B cell (primary cell): ENCODE measurements at regions not wholly inside any gene's neighbourhood (a gene's known extent, or its start where the extent isn't known, plus 50 kb on each side); places are given as distances from the start of the nearest gene placed in this dataset.

Experiments
- ATAC-seq: fragments of 200-7000 bp; cut with Tn5 transposase; one replicate; pipeline ENCODE4 v1.10.0; 2021; ENCODE audit warnings: low read depth, mild to moderate bottlenecking, moderate number of reproducible peaks, moderate library complexity
- CTCF ChIA-PET: fragments of 350-600 bp; sonication (Branson Sonifier 250); formaldehyde crosslinking; loops from one replicate; lab custom pipeline; 2021; ENCODE audit warnings: antibody characterized with exemption, inconsistent platforms; lab: Charles Lee
- POLR2A ChIA-PET: fragments of 350-600 bp; sonication (Branson Sonifier 250); formaldehyde crosslinking; loops from one replicate; lab custom pipeline; 2021; ENCODE audit warnings: antibody characterized with exemption; lab: Charles Lee
- DNase-seq: peaks from one replicate; pipeline ENCODE4 v3.0.0; 2013
- H2AFZ ChIP-seq: 2 replicates; pipeline ENCODE4 v1.6.1; 2012; ENCODE audit warnings: mild to moderate bottlenecking, low read depth, low read length; ENCODE audit not compliant: insufficient read depth, poor library complexity, severe bottlenecking
- H3K27ac ChIP-seq, 2 donors: 1 replicate in 1 of 2; 2 replicates in 1 of 2; pipeline ENCODE4 v1.5.1; 2012 to 2013; ENCODE audit warnings: low read length in 2 of 2, mild to moderate bottlenecking in 2 of 2, moderate library complexity in 1 of 2
- H3K27me3 ChIP-seq, 4 experiments: fragments of 200-600 bp in 1 of 4; sonication (generic) in 1 of 4; replicated peaks in 1 of 4; 1 replicate in 2 of 4; 2 replicates in 2 of 4; pipeline versions ENCODE4 v1.6.1 to v1.7.0; 2013 to 2016; ENCODE audit warnings: low read length in 3 of 4, mild to moderate bottlenecking in 2 of 4, mixed read lengths in 1 of 4, moderate library complexity in 1 of 4; ENCODE audit not compliant: insufficient read depth in 4 of 4, control insufficient read depth in 3 of 4; ENCODE audit errors: control extremely low read depth in 1 of 4
- H3K36me3 ChIP-seq, 2 experiments: replicated peaks in 1 of 2; 1 replicate in 1 of 2; 2 replicates in 1 of 2; pipeline versions ENCODE4 v1.6.1 to v1.7.1; 2013; ENCODE audit warnings: low read length in 1 of 2; ENCODE audit not compliant: insufficient read depth in 2 of 2, control insufficient read depth in 1 of 2; ENCODE audit errors: control extremely low read depth in 1 of 2, extremely low read depth in 1 of 2
- H3K4me1 ChIP-seq, 2 donors: fragments of 200-600 bp in 1 of 2; sonication (generic) in 1 of 2; 1 replicate in 1 of 2; 2 replicates in 1 of 2; pipeline versions ENCODE4 v1.5.1 to v1.6.1; 2013 to 2017; ENCODE audit warnings: low read length in 2 of 2; ENCODE audit not compliant: control insufficient read depth in 2 of 2, insufficient read depth in 2 of 2
- H3K4me2 ChIP-seq: replicated peaks from 2 replicates; pipeline ENCODE3; 2012; ENCODE audit warnings: mild to moderate bottlenecking, low read depth, low read length; ENCODE audit not compliant: poor library complexity, severe bottlenecking
- H3K4me3 ChIP-seq, 5 experiments: fragments of 200-600 bp in 1 of 5; sonication (generic) in 1 of 5; 1 replicate in 3 of 5; 2 replicates in 2 of 5; pipeline versions ENCODE4 v1.5.1 to v1.7.0; 2011 to 2016; ENCODE audit warnings: low read length in 4 of 5, mild to moderate bottlenecking in 4 of 5, low read depth in 2 of 5, control low read depth in 1 of 5, moderate library complexity in 1 of 5; ENCODE audit not compliant: insufficient read depth in 1 of 5; ENCODE audit errors: control extremely low read depth in 1 of 5, extremely low read depth in 1 of 5
- H3K79me2 ChIP-seq: fragments of 200-600 bp; sonication (generic); one replicate; pipeline ENCODE4 v1.6.0; 2016; ENCODE audit warnings: low read length; ENCODE audit not compliant: control insufficient read depth, insufficient read depth
- H3K9ac ChIP-seq: fragments of 200-600 bp; sonication (generic); 2 replicates; pipeline ENCODE4 v1.6.1; 2017; ENCODE audit warnings: mild to moderate bottlenecking, low read length, moderate library complexity
- H3K9me3 ChIP-seq, 3 donors: one replicate each; pipeline versions ENCODE4 v1.6.1 to v1.7.1; 2013; ENCODE audit warnings: low read length in 2 of 3; ENCODE audit not compliant: control insufficient read depth in 2 of 3, insufficient read depth in 1 of 3; ENCODE audit errors: control extremely low read depth in 1 of 3
- H4K20me1 ChIP-seq: 2 replicates; pipeline ENCODE4 v1.6.0; 2012; ENCODE audit warnings: mild to moderate bottlenecking, low read length; ENCODE audit not compliant: insufficient read depth, control insufficient read depth, poor library complexity, severe bottlenecking
- H3K27ac Mint-ChIP-seq: one replicate; pipeline ENCODE4 v1.8.0; 2021; ENCODE audit warnings: mixed read lengths
- H3K27me3 Mint-ChIP-seq: one replicate; pipeline ENCODE4 v1.8.0; 2021; ENCODE audit warnings: mixed read lengths
- H3K4me1 Mint-ChIP-seq: one replicate; pipeline ENCODE4 v1.8.0; 2021; ENCODE audit warnings: mixed read lengths
- H3K4me3 Mint-ChIP-seq: one replicate; pipeline ENCODE4 v1.8.0; 2021; ENCODE audit warnings: mixed read lengths
- H3K9me3 Mint-ChIP-seq: one replicate; pipeline ENCODE4 v1.8.0; 2022; ENCODE audit warnings: mixed read lengths; ENCODE audit not compliant: insufficient read depth
- EZH2 ChIP-seq: IDR thresholded peaks from 2 replicates; pipeline ENCODE4 v1.6.1; 2012; ENCODE audit warnings: borderline replicate concordance, low read depth, mild to moderate bottlenecking, moderate library complexity, low read length; ENCODE audit not compliant: insufficient read depth, poor library complexity, severe bottlenecking
- WGBS: methylation state at CpG from one replicate; pipeline ENCODE4 v1.1.5; 2013; ENCODE audit warnings: missing lambda C conversion rate; ENCODE audit not compliant: insufficient coverage; 5-methylcytosine and 5-hydroxymethylcytosine counted together
- intact Hi-C: fragments of 100-400 bp; cut with micrococcal nuclease; formaldehyde crosslinking; loops from one replicate; pipeline ENCODE4 v1.10.0; 2022
- TF ChIP-seq, protein P1 (sequence below): fragments of 200-600 bp; IDR thresholded peaks from one replicate; pipeline ENCODE4 v1.8.0; 2022; ENCODE audit warnings: antibody characterized with exemption, mild to moderate bottlenecking

DNA sequence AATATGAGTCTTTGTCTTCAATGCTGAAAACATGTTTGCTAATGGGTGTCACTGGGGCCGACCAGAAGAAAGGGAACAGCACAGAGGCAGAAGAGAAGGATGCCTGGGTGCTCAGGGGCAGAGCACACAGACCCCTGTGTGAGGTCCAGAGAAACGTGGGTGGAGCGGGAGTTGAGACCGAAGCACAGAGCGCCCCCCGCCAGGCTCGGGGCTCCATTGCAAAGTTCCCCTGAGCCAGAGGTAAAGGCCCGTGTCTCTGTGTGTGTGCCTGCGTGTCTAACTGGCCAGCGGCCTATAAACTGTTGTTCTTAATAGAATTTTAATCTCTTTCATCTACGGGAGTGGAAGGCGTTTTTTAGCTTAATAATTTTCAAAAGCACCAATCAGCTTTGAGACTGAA, 343.1 kb downstream of the TEX29 start:
- Histone ChIP-seq H3K4me3 (no peak overlapping the region), H3K36me3 (no peaks in the 10 kb centered on the region), H3K27ac (no peak overlapping the region), H3K9me3 (peaks cover 0 to 4% (median 0%) of the 10 kb centered on the region in 3 donors), H3K4me2 (no peak overlapping the region), H3K9ac (no peak overlapping the region), H2AFZ (no peak overlapping the region), H3K79me2 (no peaks in the 10 kb centered on the region), H4K20me1 (no peaks in the 10 kb centered on the region), H3K4me1 (no peaks in the 10 kb centered on the region), H3K27me3 (no peaks in the 10 kb centered on the region)
- ChIA-PET CTCF (no interaction called here), POLR2A (no interaction called here)
- Mint-ChIP-seq H3K27ac (no peak overlapping the region), H3K27me3 (peaks cover 6% of the 10 kb centered on the region), H3K4me1 (no peaks in the 10 kb centered on the region), H3K9me3 (peaks cover 4% of the 10 kb centered on the region), H3K4me3 (no peak overlapping the region)
- 85% methylated on average over 4 of the region's 12 CpGs for WGBS
- TF ChIP-seq EZH2 = no peak
- TF ChIP-seq, protein P1, sequence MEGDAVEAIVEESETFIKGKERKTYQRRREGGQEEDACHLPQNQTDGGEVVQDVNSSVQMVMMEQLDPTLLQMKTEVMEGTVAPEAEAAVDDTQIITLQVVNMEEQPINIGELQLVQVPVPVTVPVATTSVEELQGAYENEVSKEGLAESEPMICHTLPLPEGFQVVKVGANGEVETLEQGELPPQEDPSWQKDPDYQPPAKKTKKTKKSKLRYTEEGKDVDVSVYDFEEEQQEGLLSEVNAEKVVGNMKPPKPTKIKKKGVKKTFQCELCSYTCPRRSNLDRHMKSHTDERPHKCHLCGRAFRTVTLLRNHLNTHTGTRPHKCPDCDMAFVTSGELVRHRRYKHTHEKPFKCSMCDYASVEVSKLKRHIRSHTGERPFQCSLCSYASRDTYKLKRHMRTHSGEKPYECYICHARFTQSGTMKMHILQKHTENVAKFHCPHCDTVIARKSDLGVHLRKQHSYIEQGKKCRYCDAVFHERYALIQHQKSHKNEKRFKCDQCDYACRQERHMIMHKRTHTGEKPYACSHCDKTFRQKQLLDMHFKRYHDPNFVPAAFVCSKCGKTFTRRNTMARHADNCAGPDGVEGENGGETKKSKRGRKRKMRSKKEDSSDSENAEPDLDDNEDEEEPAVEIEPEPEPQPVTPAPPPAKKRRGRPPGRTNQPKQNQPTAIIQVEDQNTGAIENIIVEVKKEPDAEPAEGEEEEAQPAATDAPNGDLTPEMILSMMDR = no peak
- intact Hi-C loops = no loop called here
- no peak for DNase-seq
- no peak for ATAC-seq

DNA sequence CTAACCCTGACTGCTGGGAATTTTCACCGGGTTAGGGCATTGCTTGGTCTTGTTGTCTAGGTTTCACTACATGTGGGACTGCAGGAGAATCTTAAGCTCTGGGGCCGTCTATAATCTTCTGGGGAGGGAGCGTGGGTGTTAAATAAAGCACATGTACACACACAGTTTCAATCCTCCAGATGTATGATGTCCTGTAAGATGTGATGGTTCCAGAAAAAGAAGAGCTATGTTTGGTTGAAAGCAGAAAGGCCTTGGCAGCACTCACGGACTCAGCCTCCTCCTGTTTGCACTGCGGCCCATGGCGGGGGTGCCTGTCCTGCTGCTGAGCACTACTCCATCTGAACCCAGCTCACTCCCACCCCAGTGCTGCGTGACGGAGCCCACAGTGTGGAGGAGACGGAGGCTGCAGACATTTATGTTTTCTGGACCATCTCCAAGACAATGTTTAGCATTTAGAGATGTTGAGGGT, 343.5 kb downstream of the TEX29 start:
- ChIA-PET CTCF (no interaction called here), POLR2A (no interaction called here)
- no peak for DNase-seq
- ATAC-seq = no peak
- Histone ChIP-seq H3K9me3 (peaks cover 0 to 4% (median 0%) of the 10 kb centered on the region in 3 donors), H3K79me2 (no peaks in the 10 kb centered on the region), H2AFZ (no peak overlapping the region), H3K27ac (no peak overlapping the region), H3K27me3 (no peaks in the 10 kb centered on the region), H3K36me3 (no peaks in the 10 kb centered on the region), H3K9ac (no peak overlapping the region), H3K4me1 (no peaks in the 10 kb centered on the region), H3K4me2 (no peak overlapping the region), H3K4me3 (no peak overlapping the region), H4K20me1 (no peaks in the 10 kb centered on the region)
- Mint-ChIP-seq H3K27ac (no peak overlapping the region), H3K4me3 (no peak overlapping the region), H3K9me3 (peaks cover 4% of the 10 kb centered on the region), H3K27me3 (peaks cover 6% of the 10 kb centered on the region), H3K4me1 (no peaks in the 10 kb centered on the region)
- TF ChIP-seq, protein P1 = no peak
- no peak for TF ChIP-seq EZH2
- intact Hi-C loops = no loop called here
- WGBS = no CpG with 5 or more reads among the region's 9 CpGs
